Upper lobe of left lung (tissue), 4 donors: ENCODE measurements at regions not wholly inside any gene's neighbourhood (a gene's known extent, or its start where the extent isn't known, plus 50 kb on each side); places are given as distances from the start of the nearest gene placed in this dataset.

Experiments
- POLR2A ChIP-seq, 4 donors: fragments of 450-650 bp; IDR thresholded peaks; one replicate each; pipeline ENCODE4 v1.5.1; 2016 to 2017; ENCODE audit warnings: antibody characterized with exemption in 4 of 4, mild to moderate bottlenecking in 2 of 4
- POLR2AphosphoS5 ChIP-seq, 2 donors: sonication (generic); formaldehyde crosslinking; IDR thresholded peaks; one replicate each; pipeline ENCODE4 v1.5.1; 2017; ENCODE audit warnings: antibody characterized with exemption in 2 of 2
- TF ChIP-seq, protein P1 (sequence below), 6 experiments: fragments of 450-650 bp in 4 of 6; fragments of 200-600 bp in 2 of 6; sonication (generic) in 2 of 6; IDR thresholded peaks; one replicate each; pipeline ENCODE4 v1.5.1; 2016 to 2019; ENCODE audit warnings: antibody characterized with exemption in 6 of 6

DNA sequence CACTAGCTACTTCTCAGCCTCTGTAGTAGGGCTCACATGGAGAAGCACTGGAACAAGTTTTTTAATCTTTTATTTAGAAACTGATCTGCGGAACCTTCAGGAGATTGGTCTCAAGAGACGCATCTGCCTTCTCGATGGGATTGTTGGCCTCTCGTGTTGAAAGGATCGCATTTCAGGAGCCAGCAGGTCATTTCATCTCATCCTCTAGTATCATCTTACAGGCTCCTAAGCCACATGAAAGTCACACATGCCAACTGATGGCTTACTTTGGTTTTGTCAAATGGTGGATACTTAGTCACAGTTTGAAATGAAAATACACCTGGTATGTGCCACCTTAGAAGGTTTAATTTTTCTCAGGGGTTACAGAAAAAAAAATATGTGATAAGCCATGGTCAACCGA, 1703.6 kb downstream of the EFNB2 start:
- TF ChIP-seq POLR2A (IDR thresholded peaks at IDR 0.05) (no peak), POLR2AphosphoS5 (IDR thresholded peaks at IDR 0.05) (no peak)
- TF ChIP-seq, protein P1, sequence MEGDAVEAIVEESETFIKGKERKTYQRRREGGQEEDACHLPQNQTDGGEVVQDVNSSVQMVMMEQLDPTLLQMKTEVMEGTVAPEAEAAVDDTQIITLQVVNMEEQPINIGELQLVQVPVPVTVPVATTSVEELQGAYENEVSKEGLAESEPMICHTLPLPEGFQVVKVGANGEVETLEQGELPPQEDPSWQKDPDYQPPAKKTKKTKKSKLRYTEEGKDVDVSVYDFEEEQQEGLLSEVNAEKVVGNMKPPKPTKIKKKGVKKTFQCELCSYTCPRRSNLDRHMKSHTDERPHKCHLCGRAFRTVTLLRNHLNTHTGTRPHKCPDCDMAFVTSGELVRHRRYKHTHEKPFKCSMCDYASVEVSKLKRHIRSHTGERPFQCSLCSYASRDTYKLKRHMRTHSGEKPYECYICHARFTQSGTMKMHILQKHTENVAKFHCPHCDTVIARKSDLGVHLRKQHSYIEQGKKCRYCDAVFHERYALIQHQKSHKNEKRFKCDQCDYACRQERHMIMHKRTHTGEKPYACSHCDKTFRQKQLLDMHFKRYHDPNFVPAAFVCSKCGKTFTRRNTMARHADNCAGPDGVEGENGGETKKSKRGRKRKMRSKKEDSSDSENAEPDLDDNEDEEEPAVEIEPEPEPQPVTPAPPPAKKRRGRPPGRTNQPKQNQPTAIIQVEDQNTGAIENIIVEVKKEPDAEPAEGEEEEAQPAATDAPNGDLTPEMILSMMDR (IDR thresholded peaks at IDR 0.05), result no peak
